PC-9 (cell line): ENCODE measurements at regions not wholly inside any gene's neighbourhood (a gene's known extent, or its start where the extent isn't known, plus 50 kb on each side); places are given as distances from the start of the nearest gene placed in this dataset.

Source experiments
- BruUV-seq: library from RNA; stranded (reverse); fragments of 400-500 nt; replicated peaks from 2 replicates; lab custom pipeline; 2021; lab: Mats Ljungman, UMichigan
- CTCF ChIA-PET: fragments of 300-600 bp; sonication (Branson Sonifier 250); formaldehyde crosslinking; loops from one replicate; lab custom pipeline; 2022; ENCODE audit warnings: antibody characterized with exemption; lab: Charles Lee
- POLR2A ChIA-PET: fragments of 300-600 bp; sonication (Branson Sonifier 250); formaldehyde crosslinking; loops from one replicate; lab custom pipeline; 2022; ENCODE audit warnings: antibody characterized with exemption; ENCODE audit not compliant: unreplicated experiment; lab: Charles Lee
- DNase-seq, 2 experiments: peaks; one replicate each; pipeline versions ENCODE4 v3.0.0 to v3.0.0-alpha.2; 2015 to 2022; ENCODE audit warnings: mixed read lengths in 1 of 2
- H2AFZ ChIP-seq: fragments of 200-600 bp; sonication (generic); 2 replicates; pipeline ENCODE4 v1.8.1; 2017; ENCODE audit warnings: antibody characterized with exemption
- H3F3A ChIP-seq: fragments of 200-600 bp; sonication (generic); 2 replicates; pipeline ENCODE4 v1.8.1; 2017; ENCODE audit warnings: antibody characterized with exemption, mild to moderate bottlenecking, low read depth; ENCODE audit not compliant: insufficient read depth
- H3K27ac ChIP-seq: fragments of 200-600 bp; sonication (generic); 2 replicates; pipeline ENCODE4 v1.6.1; 2016; ENCODE audit warnings: mixed run types
- H3K27me3 ChIP-seq: fragments of 200-600 bp; sonication (generic); 2 replicates; pipeline ENCODE4 v1.6.1; 2016; ENCODE audit warnings: low read depth, mixed run types; ENCODE audit not compliant: insufficient read depth
- H3K36me3 ChIP-seq: fragments of 200-600 bp; sonication (generic); 2 replicates; pipeline ENCODE4 v1.6.1; 2016; ENCODE audit warnings: low read depth, mixed run types
- H3K4me1 ChIP-seq: fragments of 200-600 bp; sonication (generic); replicated peaks from 2 replicates; pipeline ENCODE4 v1.6.1; 2016; ENCODE audit warnings: mixed run types; ENCODE audit not compliant: insufficient read depth
- H3K4me2 ChIP-seq: fragments of 200-600 bp; sonication (generic); 2 replicates; pipeline ENCODE4 v1.6.1; 2017; ENCODE audit warnings: mixed run types
- H3K4me3 ChIP-seq: fragments of 200-600 bp; sonication (generic); 2 replicates; pipeline ENCODE4 v1.6.1; 2016; ENCODE audit warnings: mixed run types
- H3K79me2 ChIP-seq: fragments of 200-600 bp; sonication (generic); 2 replicates; pipeline ENCODE4 v1.6.1; 2017; ENCODE audit warnings: low read depth, mixed run types
- H3K9me2 ChIP-seq: fragments of 200-600 bp; sonication (generic); 2 replicates; pipeline ENCODE4 v1.8.1; 2017; ENCODE audit warnings: mild to moderate bottlenecking; ENCODE audit not compliant: insufficient read depth
- H3K9me3 ChIP-seq: fragments of 200-600 bp; sonication (generic); 2 replicates; pipeline ENCODE4 v1.8.1; 2016; ENCODE audit warnings: low read depth; ENCODE audit not compliant: insufficient read depth
- H4K20me1 ChIP-seq: fragments of 200-600 bp; sonication (generic); 2 replicates; pipeline ENCODE4 v1.8.1; 2017; ENCODE audit not compliant: insufficient read depth
- CTCF ChIP-seq: fragments of 200-600 bp; sonication (generic); conservative IDR thresholded peaks from 2 replicates; pipeline ENCODE4 v1.6.1; 2017; ENCODE audit warnings: mixed run types, antibody characterized with exemption, mild to moderate bottlenecking, moderate library complexity
- EZH2 ChIP-seq: fragments of 200-600 bp; sonication (generic); IDR thresholded peaks from 2 replicates; pipeline ENCODE4 v1.8.0; 2017; ENCODE audit warnings: antibody characterized with exemption, low read depth
- intact Hi-C: fragments of 100-400 bp; cut with micrococcal nuclease; formaldehyde crosslinking; loops from one replicate; pipeline ENCODE4 v1.10.0; 2022; ENCODE audit not compliant: unreplicated experiment

GRCh38 chr7:23973264-23973663 lies 263.2 kb downstream of the STK31 start:
- POLR2A ChIA-PET = no interaction called here
- no TSS peak for BruUV-seq

GRCh38 chr7:23980081-23980480 lies 270.1 kb downstream of the STK31 start:
- no peaks in the 10 kb centered on the region for H4K20me1 ChIP-seq
- no peaks in the 10 kb centered on the region for H3K79me2 ChIP-seq
- ChIA-PET CTCF (no interaction called here), POLR2A (interaction anchor here (0.7 kb wide), 1 partner anchor 1811 kb away, joined by 4 read pairs; no protein-coding TSS in a partner anchor)
- H3K27ac ChIP-seq = no peak overlapping the region
- H3F3A ChIP-seq = peaks cover 11% of the 10 kb centered on the region; the same call in 1 of the 2 replicates
- 0 out of 2 replicates have a peak, but pooled peaks cover 6% of the 10 kb centered on the region for H3K36me3 ChIP-seq
- H2AFZ ChIP-seq = no peak overlapping the region
- H3K27me3 ChIP-seq = no peaks in the 10 kb centered on the region
- H3K4me2 ChIP-seq = no peak overlapping the region
- no peak for TF ChIP-seq CTCF
- no peak for TF ChIP-seq EZH2
- peaks cover 14% of the 10 kb centered on the region for H3K4me1 ChIP-seq
- H3K9me2 ChIP-seq = no peaks in the 10 kb centered on the region
- H3K9me3 ChIP-seq = peaks cover 10% of the 10 kb centered on the region; the same call in 1 of the 2 replicates
- H3K4me3 ChIP-seq = no peak overlapping the region
- DNase-seq = no peak
- BruUV-seq = no TSS peak
- intact Hi-C loops = no loop called here

More at GRCh38 chr7:23973264-23973663, 263.2 kb downstream of the STK31 start:
- Histone ChIP-seq H3K36me3 (no peaks in the 10 kb centered on the region), H3K4me1 (peaks cover 6% of the 10 kb centered on the region), H3K27ac (no peak overlapping the region), H3K4me2 (no peak overlapping the region), H3K27me3 (no peaks in the 10 kb centered on the region), H3K4me3 (no peak overlapping the region), H3K79me2 (no peaks in the 10 kb centered on the region), H3F3A (no peaks in the 10 kb centered on the region), H2AFZ (no peak overlapping the region), H4K20me1 (no peaks in the 10 kb centered on the region), H3K9me3 (0 out of 2 replicates have a peak, but pooled peaks cover 3% of the 10 kb centered on the region), H3K9me2 (no peaks in the 10 kb centered on the region)
- CTCF ChIA-PET = no interaction called here
- TF ChIP-seq EZH2 = no peak
- TF ChIP-seq CTCF = no peak
- DNase-seq = no peak
- intact Hi-C loops = no loop called here

- Histone ChIP-seq H2AFZ (no peak overlapping the region), H3F3A (peaks cover 11% of the 10 kb centered on the region; the same call in 1 of the 2 replicates), H3K79me2 (no peaks in the 10 kb centered on the region), H3K36me3 (0 out of 2 replicates have a peak, but pooled peaks cover 6% of the 10 kb centered on the region), H3K4me1 (peaks cover 14% of the 10 kb centered on the region), H3K9me2 (no peaks in the 10 kb centered on the region), H3K27ac (peak overlapping the region; percentile 23; the same call in 1 of the 2 replicates), H3K27me3 (no peaks in the 10 kb centered on the region), H3K9me3 (peaks cover 10% of the 10 kb centered on the region; the same call in 1 of the 2 replicates), H3K4me3 (no peak overlapping the region), H4K20me1 (no peaks in the 10 kb centered on the region), H3K4me2 (peak overlapping the region; percentile 20)
- no peak for TF ChIP-seq CTCF
- no peak for TF ChIP-seq EZH2
- no TSS peak for BruUV-seq
- CTCF ChIA-PET = no interaction called here
- POLR2A ChIA-PET = no interaction called here
- DNase-seq = peak in 1 of 2 experiments; percentile 55
- intact Hi-C loops = no loop called here
Measured at GRCh38 chr7:23981314-23981713, 271.3 kb downstream of the STK31 start.
